Effector memory CD8-positive, alpha-beta T cell (primary cell): ENCODE measurements at regions not wholly inside any gene's neighbourhood (a gene's known extent, or its start where the extent isn't known, plus 50 kb on each side); places are given as distances from the start of the nearest gene placed in this dataset.

Experiments used
- ATAC-seq: fragments of 150-1000 bp; cut with Tn5 transposase; replicated peaks from 2 replicates; pipeline ENCODE4 v1.10.0; 2021; ENCODE audit warnings: mild to moderate bottlenecking, moderate library complexity
- DNase-seq, 3 experiments: peaks; one replicate each; pipeline ENCODE4 v3.0.0; 2021
- H3K27ac Mint-ChIP-seq, 2 donors: one replicate each; pipeline ENCODE4 v1.8.0; 2022; ENCODE audit warnings: mild to moderate bottlenecking in 2 of 2, mixed read lengths in 2 of 2, moderate library complexity in 2 of 2
- H3K27me3 Mint-ChIP-seq, 2 donors: one replicate each; pipeline ENCODE4 v1.8.0; 2022; ENCODE audit warnings: mixed read lengths in 2 of 2
- H3K36me3 Mint-ChIP-seq: one replicate; pipeline ENCODE4 v1.8.0; 2022; ENCODE audit warnings: mild to moderate bottlenecking, moderate library complexity, mixed read lengths; ENCODE audit not compliant: insufficient read depth
- H3K4me1 Mint-ChIP-seq, 2 donors: one replicate each; pipeline ENCODE4 v1.8.0; 2022; ENCODE audit warnings: low read depth in 2 of 2, mixed read lengths in 2 of 2
- H3K4me3 Mint-ChIP-seq, 2 donors: one replicate each; pipeline ENCODE4 v1.8.0; 2022; ENCODE audit warnings: mild to moderate bottlenecking in 2 of 2, mixed read lengths in 2 of 2, moderate library complexity in 2 of 2
- H3K9me3 Mint-ChIP-seq, 2 donors: one replicate each; pipeline ENCODE4 v1.8.0; 2022; ENCODE audit warnings: mixed read lengths in 2 of 2

DNA sequence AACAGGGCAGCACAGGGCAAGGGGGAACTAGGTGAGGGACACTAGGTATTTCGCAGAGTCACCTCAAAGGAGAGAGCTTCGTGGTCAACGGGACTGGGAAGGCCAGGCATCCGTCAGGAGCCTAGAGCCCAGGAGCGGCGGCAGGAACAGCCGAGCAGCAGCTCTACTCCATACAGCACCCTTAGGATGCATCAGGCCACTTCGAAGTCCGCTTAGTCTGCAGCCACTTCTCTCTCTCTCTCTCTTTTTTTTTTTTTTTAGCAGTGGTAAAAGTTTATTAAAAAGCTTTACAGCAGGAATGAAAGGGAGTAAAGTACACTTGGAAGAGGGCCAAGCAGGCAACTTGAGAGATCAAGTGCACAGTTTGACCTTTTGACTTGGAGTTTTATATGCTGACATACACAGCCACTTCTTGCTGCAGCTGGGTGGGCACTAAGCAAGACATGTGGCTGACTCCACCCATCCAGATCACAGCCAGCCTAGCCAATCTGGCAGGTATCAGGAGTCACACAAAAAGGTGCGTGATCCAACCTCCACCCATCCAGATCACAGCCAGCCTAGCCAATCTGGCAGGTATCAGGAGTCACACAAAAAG is 209.7 kb upstream of the RADX start:
- H3K9me3 Mint-ChIP-seq: no peaks in the 10 kb centered on the region
- H3K4me1 Mint-ChIP-seq: no peaks in the 10 kb centered on the region
- H3K4me3 Mint-ChIP-seq: no peak overlapping the region

GRCh38 chrX:106404512-106404911 is 207.3 kb upstream of the RADX start:
- Mint-ChIP-seq H3K4me1 (no peaks in the 10 kb centered on the region), H3K9me3 (no peaks in the 10 kb centered on the region), H3K27ac (no peak overlapping the region), H3K36me3 (no peaks in the 10 kb centered on the region), H3K27me3 (peaks cover 0 to 6% of the 10 kb centered on the region in 2 donors), H3K4me3 (no peak overlapping the region)
- DNase-seq: no peak
- ATAC-seq: no peak

More for the DNA sequence above, 209.7 kb upstream of the RADX start:
- peaks cover 0 to 6% of the 10 kb centered on the region in 2 donors for H3K27me3 Mint-ChIP-seq
- ATAC-seq: no peak
- no peak overlapping the region for H3K27ac Mint-ChIP-seq
- H3K36me3 Mint-ChIP-seq: no peaks in the 10 kb centered on the region
- DNase-seq: no peak

DNA sequence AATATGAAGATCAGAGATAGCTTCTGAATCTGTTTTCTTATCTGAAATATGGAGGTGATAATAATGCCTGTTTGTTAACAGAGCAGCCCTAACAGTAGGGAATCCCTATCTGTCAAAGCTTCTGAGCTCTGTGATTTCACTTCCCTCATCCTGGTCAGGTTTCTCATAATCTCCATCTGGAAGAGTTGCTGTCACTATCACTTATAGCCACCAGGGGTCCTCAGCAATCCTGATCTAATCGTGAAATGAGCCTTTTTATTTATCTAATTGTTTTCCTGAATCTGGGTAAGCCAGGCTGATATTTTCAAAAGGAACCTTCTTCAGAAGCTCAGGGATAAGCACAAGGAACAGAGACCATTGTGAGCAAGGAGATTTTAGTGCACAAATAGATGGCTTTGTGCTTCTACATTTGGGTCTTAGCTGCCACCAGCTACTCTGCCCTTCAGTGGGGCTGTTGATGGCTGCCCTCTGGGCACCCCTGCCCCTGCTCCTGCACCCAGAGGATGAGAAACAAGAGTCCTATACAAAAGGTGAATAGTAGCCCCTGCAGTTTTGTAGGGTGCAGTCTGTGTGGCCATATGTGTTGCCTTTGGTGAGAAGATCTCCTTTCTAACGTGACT is 196.4 kb upstream of the RADX start:
- H3K9me3 Mint-ChIP-seq: no peaks in the 10 kb centered on the region

DNA sequence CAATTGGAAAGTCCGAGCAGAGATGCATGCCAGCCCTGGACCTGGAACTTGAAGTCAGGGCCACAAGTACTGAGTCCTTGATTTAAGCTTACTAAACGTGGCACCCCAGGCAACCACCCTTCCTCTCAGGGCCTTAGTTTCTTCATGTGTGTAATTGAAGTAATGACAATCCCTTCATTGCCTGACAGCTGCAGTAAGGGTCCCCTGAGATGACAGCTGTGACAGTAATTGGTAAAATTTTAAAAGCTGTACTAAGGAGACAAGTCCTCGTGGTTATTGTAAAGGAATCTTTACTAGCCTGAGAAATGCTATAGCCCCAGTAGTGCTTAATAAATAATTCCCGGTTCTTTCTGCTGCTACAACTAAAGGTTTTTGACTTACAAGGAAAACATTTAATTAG is 175.1 kb upstream of the RADX start:
- H3K9me3 Mint-ChIP-seq: no peaks in the 10 kb centered on the region
- no peak overlapping the region for H3K4me3 Mint-ChIP-seq
- H3K4me1 Mint-ChIP-seq: no peaks in the 10 kb centered on the region
- no peaks in the 10 kb centered on the region for H3K36me3 Mint-ChIP-seq
- no peak overlapping the region for H3K27ac Mint-ChIP-seq
- no peak for ATAC-seq
- H3K27me3 Mint-ChIP-seq: peaks cover 0 to 14% of the 10 kb centered on the region in 2 donors
- DNase-seq: no peak

More for the DNA sequence above, 196.4 kb upstream of the RADX start:
- Mint-ChIP-seq H3K4me3 (no peak overlapping the region), H3K4me1 (no peaks in the 10 kb centered on the region), H3K36me3 (no peaks in the 10 kb centered on the region), H3K27me3 (no peaks in the 10 kb centered on the region), H3K27ac (no peak overlapping the region)
- no peak for ATAC-seq
- DNase-seq: peak in 1 of 3 experiments; percentile 2

GRCh38 chrX:106437407-106437806 is 174.4 kb upstream of the RADX start:
- DNase-seq: no peak
- no peak for ATAC-seq

GRCh38 chrX:106450405-106450804 is 161.4 kb upstream of the RADX start:
- DNase-seq: no peak
- no peaks in the 10 kb centered on the region for H3K9me3 Mint-ChIP-seq

More at GRCh38 chrX:106437407-106437806, 174.4 kb upstream of the RADX start:
- peaks cover 0 to 11% of the 10 kb centered on the region in 2 donors for H3K27me3 Mint-ChIP-seq
- no peaks in the 10 kb centered on the region for H3K4me1 Mint-ChIP-seq
- no peak overlapping the region for H3K27ac Mint-ChIP-seq
- H3K4me3 Mint-ChIP-seq: no peak overlapping the region
- no peaks in the 10 kb centered on the region for H3K36me3 Mint-ChIP-seq
- H3K9me3 Mint-ChIP-seq: no peaks in the 10 kb centered on the region

GRCh38 chrX:106451933-106452332 is 159.8 kb upstream of the RADX start:
- no peaks in the 10 kb centered on the region for H3K27me3 Mint-ChIP-seq
- H3K4me3 Mint-ChIP-seq: no peak overlapping the region
- DNase-seq: no peak
- no peak for ATAC-seq
- no peaks in the 10 kb centered on the region for H3K4me1 Mint-ChIP-seq
- H3K9me3 Mint-ChIP-seq: no peaks in the 10 kb centered on the region
- no peaks in the 10 kb centered on the region for H3K36me3 Mint-ChIP-seq
- H3K27ac Mint-ChIP-seq: no peak overlapping the region

More at GRCh38 chrX:106450405-106450804, 161.4 kb upstream of the RADX start:
- H3K36me3 Mint-ChIP-seq: no peaks in the 10 kb centered on the region
- H3K27ac Mint-ChIP-seq: no peak overlapping the region
- H3K4me1 Mint-ChIP-seq: no peaks in the 10 kb centered on the region
- H3K27me3 Mint-ChIP-seq: no peaks in the 10 kb centered on the region
- no peak for ATAC-seq
- H3K4me3 Mint-ChIP-seq: no peak overlapping the region

DNA sequence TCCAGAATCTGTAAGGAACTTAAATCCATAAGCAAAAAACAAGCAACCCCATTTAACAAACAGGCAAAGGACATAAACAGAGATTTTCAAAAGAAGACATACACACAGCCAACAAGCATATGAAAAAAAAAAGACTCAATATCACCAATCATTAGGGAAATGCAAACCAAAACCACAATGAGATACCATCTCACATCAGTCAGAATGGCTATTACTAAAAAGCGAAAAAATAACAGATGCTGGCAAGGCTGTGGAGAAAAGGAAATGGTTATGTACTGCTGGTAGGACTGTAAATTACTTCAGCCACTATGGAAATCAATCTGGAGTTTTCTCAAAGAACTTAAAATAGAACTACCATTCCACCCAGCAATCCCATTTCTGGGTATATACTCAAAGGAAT is 156.8 kb upstream of the RADX start:
- no peaks in the 10 kb centered on the region for H3K36me3 Mint-ChIP-seq
- H3K9me3 Mint-ChIP-seq: no peaks in the 10 kb centered on the region
- DNase-seq (no peak), ATAC-seq (no peak)
- H3K4me3 Mint-ChIP-seq: no peak overlapping the region
- no peak overlapping the region for H3K27ac Mint-ChIP-seq
- H3K4me1 Mint-ChIP-seq: no peaks in the 10 kb centered on the region
- no peaks in the 10 kb centered on the region for H3K27me3 Mint-ChIP-seq

- Mint-ChIP-seq H3K36me3 (no peaks in the 10 kb centered on the region), H3K27me3 (no peaks in the 10 kb centered on the region), H3K4me3 (no peak overlapping the region), H3K9me3 (no peaks in the 10 kb centered on the region), H3K27ac (no peak overlapping the region), H3K4me1 (no peaks in the 10 kb centered on the region)
- ATAC-seq: no peak
- DNase-seq: no peak
These were observed 154.0 kb upstream of the RADX start for GRCh38 chrX:106457802-106458201.

- no peaks in the 10 kb centered on the region for H3K36me3 Mint-ChIP-seq
- H3K4me1 Mint-ChIP-seq: no peaks in the 10 kb centered on the region
- no peak overlapping the region for H3K4me3 Mint-ChIP-seq
- ATAC-seq (no peak), DNase-seq (no peak)
- H3K9me3 Mint-ChIP-seq: no peaks in the 10 kb centered on the region
- H3K27ac Mint-ChIP-seq: no peak overlapping the region
- peaks cover 8 to 15% of the 10 kb centered on the region in 2 donors for H3K27me3 Mint-ChIP-seq
These were observed 144.4 kb upstream of the RADX start for GRCh38 chrX:106467422-106467821.

- no peaks in the 10 kb centered on the region for H3K4me1 Mint-ChIP-seq
- ATAC-seq (no peak), DNase-seq (no peak)
- no peaks in the 10 kb centered on the region for H3K9me3 Mint-ChIP-seq
- no peak overlapping the region for H3K27ac Mint-ChIP-seq
- peaks cover 8 to 15% of the 10 kb centered on the region in 2 donors for H3K27me3 Mint-ChIP-seq
- H3K36me3 Mint-ChIP-seq: no peaks in the 10 kb centered on the region
- no peak overlapping the region for H3K4me3 Mint-ChIP-seq
These were observed 143.8 kb upstream of the RADX start for GRCh38 chrX:106467943-106468342.

GRCh38 chrX:106468433-106468832 is 143.3 kb upstream of the RADX start:
- H3K4me1 Mint-ChIP-seq: no peaks in the 10 kb centered on the region
- no peak overlapping the region for H3K27ac Mint-ChIP-seq
- no peak for DNase-seq
- no peaks in the 10 kb centered on the region for H3K9me3 Mint-ChIP-seq
- H3K27me3 Mint-ChIP-seq: peaks cover 8 to 15% of the 10 kb centered on the region in 2 donors
- H3K36me3 Mint-ChIP-seq: no peaks in the 10 kb centered on the region
- H3K4me3 Mint-ChIP-seq: no peak overlapping the region
- no peak for ATAC-seq

GRCh38 chrX:106479920-106480319 is 131.9 kb upstream of the RADX start:
- Mint-ChIP-seq H3K27me3 (peaks cover 0 to 6% of the 10 kb centered on the region in 2 donors), H3K27ac (no peak overlapping the region), H3K9me3 (no peaks in the 10 kb centered on the region), H3K4me1 (peaks cover 12% of the 10 kb centered on the region in 2 donors), H3K4me3 (no peak overlapping the region), H3K36me3 (no peaks in the 10 kb centered on the region)
- DNase-seq: no peak
- no peak for ATAC-seq

DNA sequence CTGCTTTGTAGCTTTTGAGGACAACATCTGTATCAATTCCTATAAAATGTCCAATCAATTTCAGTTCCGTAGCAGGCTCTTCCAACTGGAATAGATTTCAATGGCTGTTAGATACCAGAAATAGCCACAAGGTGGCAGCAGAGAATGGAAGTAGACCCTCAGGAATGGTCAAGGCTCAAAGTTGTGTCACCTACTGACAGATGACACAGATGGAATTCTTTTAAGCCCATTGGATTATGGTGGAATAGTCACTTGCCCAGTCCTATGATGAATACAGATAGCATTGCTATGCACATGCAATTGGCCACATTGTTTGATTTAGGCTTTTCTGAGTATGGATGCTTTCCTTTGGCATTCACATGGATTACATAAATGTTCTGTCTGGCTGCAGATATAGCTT is 130.4 kb upstream of the RADX start:
- Mint-ChIP-seq H3K27ac (no peak overlapping the region), H3K4me3 (no peak overlapping the region), H3K36me3 (no peaks in the 10 kb centered on the region), H3K9me3 (no peaks in the 10 kb centered on the region), H3K27me3 (peaks cover 0 to 6% of the 10 kb centered on the region in 2 donors), H3K4me1 (peaks cover 12 to 20% of the 10 kb centered on the region in 2 donors)
- peak; percentile 22 for ATAC-seq
- peak; percentile 34 to 41 (median 38) for DNase-seq
